ENCODE measurements at regions not wholly inside any gene's neighbourhood (a gene's known extent, or its start where the extent isn't known, plus 50 kb on each side); places are given as distances from the start of the nearest gene placed in this dataset.

- TF ChIP-seq CTCF (IDR thresholded peaks at IDR 0.05), result no peak
- TF ChIP-seq POLR2A (IDR thresholded peaks at IDR 0.05), result no peak
- TF ChIP-seq EP300 (IDR thresholded peaks at IDR 0.05), result no peak
Observed at GRCh38 chr16:27650073-27650701, 100.2 kb downstream of the KATNIP start.
